Spleen (tissue), 7 donors: ENCODE measurements at regions not wholly inside any gene's neighbourhood (a gene's known extent, or its start where the extent isn't known, plus 50 kb on each side); places are given as distances from the start of the nearest gene placed in this dataset.

ENCODE experiments used
- CTCF ChIP-seq, 11 experiments: fragments of 200-600 bp in 7 of 11; fragments of 450-650 bp in 4 of 11; sonication (generic) in 4 of 11; IDR thresholded peaks in 8 of 11; conservative IDR thresholded peaks in 3 of 11; 1 replicate in 7 of 11; 2 replicates in 4 of 11; pipeline versions ENCODE4 v1.4.0 to v1.8.0; 2016 to 2021; ENCODE audit warnings: antibody characterized with exemption in 11 of 11, inconsistent platforms in 4 of 11, mild to moderate bottlenecking in 1 of 11
- POLR2A ChIP-seq, 3 donors: fragments of 450-650 bp; IDR thresholded peaks; one replicate each; pipeline ENCODE4 v1.5.1; 2017; ENCODE audit warnings: antibody characterized with exemption in 3 of 3, mild to moderate bottlenecking in 1 of 3
- POLR2AphosphoS5 ChIP-seq, 3 donors: sonication (generic); formaldehyde crosslinking; IDR thresholded peaks; one replicate each; pipeline ENCODE4 v1.5.1; 2017; ENCODE audit warnings: antibody characterized with exemption in 3 of 3
- donor health status: DM: no; HTN: no; CAD: no; lungs with moderate emphysema.
- donor health status: DM: no; HTN: no; CAD: no.
- donor health status: DM: no; HTN: no; CAD: no.

GRCh38 chr15:21268436-21268940 is 171.8 kb downstream of the POTEB3 start:
- TF ChIP-seq POLR2AphosphoS5 (IDR thresholded peaks at IDR 0.05) (no peak), CTCF (IDR thresholded peaks at IDR 0.05 in 8 of 11, conservative IDR thresholded peaks at IDR 0.05 in 3 of 11) (no peak), POLR2A (IDR thresholded peaks at IDR 0.05) (no peak)
